HG02970 (cell line): ENCODE measurements at regions not wholly inside any gene's neighbourhood (a gene's known extent, or its start where the extent isn't known, plus 50 kb on each side); places are given as distances from the start of the nearest gene placed in this dataset.

Experiments
- ATAC-seq: cut with Tn5 transposase; IDR thresholded peaks from one replicate; pipeline ENCODE4 v1.9.1; 2021; ENCODE audit warnings: mild to moderate bottlenecking, moderate library complexity, moderate number of reproducible peaks; ENCODE audit not compliant: unreplicated experiment, low FRiP score

DNA sequence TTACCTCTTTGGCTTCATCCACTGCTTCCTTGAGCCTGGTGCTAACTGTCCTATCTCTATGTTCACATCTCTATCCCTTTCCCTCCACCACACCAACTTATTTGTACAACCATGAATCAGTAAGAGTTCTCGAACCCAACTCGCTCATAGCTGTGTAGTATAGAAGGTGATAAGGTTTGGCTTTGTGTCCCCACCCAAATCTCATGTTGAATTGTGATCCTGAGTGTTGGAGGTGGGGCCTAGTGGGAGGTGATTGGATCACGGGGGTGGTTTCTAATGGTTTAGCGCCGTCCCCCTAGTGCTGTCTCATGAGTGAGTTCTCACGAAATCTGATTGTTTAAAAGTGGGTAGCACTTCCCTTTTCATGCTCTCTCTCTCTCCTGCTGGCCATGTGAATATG, 235.6 kb upstream of the FMN2 start:
- ATAC-seq = no peak

- no peak for ATAC-seq
Measured at GRCh38 chr1:239856924-239857323, 234.8 kb upstream of the FMN2 start.

GRCh38 chr1:239858057-239858456, 233.6 kb upstream of the FMN2 start:
- ATAC-seq = no peak

DNA sequence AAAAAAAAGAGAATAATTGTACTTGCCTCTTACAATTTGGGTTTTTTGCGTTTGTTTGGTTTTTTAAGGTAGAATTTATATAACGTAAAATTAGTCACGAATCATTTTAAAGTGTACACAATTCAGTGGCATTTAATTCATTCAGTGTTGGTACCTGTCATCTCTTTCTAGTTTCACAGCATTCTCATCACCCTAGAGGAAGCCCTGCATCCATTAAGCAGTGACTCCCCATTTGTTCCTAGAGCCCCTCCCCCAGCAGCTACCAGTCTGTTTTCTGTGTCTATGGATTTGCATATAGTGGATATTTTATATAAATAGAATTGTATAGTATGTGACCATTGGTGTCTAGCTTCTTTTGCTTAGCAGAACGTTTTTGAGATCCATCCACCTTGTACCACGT, 233.2 kb upstream of the FMN2 start:
- no peak for ATAC-seq

DNA sequence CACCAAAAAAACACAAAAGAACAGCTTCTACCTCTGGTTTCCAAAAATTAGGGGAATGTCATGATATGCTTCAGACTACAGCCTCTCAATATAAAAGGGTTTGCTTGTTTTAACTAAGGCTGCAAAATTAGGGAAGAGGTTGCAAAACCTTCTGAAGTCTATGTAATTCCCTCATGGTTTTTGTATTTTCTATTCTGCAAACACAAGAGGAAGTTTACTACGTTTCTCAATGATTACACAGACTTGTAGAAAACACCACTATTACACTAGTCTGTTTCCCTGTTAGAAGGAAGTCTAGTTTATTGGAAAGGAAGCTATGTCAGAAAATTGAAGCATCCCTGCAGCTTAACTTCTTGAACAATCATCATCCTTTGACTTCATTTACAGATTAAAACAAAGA, 229.7 kb upstream of the FMN2 start:
- no peak for ATAC-seq

GRCh38 chr1:239868058-239868832, 223.4 kb upstream of the FMN2 start:
- ATAC-seq = no peak

DNA sequence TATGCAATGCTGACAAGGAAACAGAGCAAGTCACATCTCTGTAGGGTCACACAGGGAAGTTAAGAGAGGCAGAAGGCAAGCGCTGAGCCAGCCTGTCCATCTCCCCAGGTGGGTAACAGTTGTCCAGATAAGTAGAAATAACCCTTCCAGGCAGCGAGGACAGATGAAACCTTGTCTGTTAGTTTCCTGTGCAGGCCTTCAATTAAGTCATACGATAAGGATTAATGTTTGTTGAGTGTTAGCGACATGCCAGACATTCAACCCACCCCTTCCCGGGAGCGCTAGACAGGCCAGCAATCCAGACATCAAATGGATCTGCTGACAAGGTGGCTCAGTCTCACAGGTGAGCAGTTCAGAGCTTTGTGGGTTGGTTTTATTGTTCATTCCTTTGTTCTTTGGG, 221.5 kb upstream of the FMN2 start:
- ATAC-seq = no peak

DNA sequence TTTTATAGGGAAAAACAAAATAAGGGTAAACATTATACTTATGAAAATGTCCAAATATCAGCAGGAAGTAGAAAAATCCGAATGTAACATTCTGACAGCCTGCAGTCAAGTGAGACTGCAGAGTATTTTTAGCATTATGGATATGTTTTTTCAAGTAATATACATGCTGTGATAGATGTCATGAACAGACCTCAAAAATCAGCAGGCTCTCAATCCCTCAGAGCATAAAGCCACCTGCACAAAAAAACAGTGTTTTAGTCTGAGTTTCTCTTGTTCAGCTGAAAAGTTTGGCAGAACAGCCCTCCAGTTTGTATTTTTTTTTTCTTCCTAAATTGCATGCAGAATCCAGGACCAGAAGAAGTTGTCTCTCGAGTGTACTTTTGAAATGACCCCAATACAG, 219.1 kb upstream of the FMN2 start:
- no peak for ATAC-seq

GRCh38 chr1:239874831-239875230, 216.9 kb upstream of the FMN2 start:
- no peak for ATAC-seq

DNA sequence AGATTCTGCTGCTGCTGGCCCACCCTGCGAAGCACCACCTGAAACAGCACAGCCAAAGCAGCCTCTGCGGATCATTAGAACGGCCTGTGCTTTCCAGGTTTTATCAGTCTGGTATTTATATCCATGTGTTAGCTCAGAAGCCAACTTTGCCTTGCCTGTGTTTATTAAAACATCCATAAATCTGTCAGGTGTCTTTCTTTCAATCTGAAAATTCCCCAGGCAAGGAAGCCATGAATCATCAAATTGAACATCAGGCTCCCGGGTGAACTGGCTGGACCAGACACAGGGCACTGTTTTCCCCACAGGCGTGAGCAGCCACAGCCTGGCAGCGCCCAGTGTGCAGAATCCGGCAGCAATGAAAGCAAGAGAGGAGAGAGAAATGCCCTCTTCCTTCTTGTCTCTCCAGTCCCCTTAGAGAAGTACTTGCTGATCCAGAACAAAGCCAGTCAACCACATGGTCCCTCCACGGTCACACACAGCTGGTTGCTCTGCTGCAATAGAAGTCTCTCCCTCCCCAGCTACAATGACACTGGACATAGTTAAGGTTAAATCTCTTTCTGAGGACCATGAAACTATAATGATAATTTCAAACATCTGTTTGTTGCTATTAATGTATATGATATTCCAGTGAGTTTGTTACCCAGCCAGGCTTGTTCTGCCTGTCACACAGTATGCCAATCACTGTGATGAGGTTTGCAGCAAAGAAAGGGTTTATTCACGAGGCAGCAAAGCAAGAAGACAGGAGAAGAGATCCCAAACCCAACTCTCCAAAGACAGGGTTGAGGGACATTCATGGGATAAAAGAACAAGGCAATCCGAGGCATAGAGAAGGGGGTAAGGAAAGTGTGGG, 212.1 kb upstream of the FMN2 start:
- no peak for ATAC-seq

- ATAC-seq = no peak
Measured at GRCh38 chr1:239882967-239883366, 208.7 kb upstream of the FMN2 start.

GRCh38 chr1:239884796-239885195, 206.9 kb upstream of the FMN2 start:
- no peak for ATAC-seq

DNA sequence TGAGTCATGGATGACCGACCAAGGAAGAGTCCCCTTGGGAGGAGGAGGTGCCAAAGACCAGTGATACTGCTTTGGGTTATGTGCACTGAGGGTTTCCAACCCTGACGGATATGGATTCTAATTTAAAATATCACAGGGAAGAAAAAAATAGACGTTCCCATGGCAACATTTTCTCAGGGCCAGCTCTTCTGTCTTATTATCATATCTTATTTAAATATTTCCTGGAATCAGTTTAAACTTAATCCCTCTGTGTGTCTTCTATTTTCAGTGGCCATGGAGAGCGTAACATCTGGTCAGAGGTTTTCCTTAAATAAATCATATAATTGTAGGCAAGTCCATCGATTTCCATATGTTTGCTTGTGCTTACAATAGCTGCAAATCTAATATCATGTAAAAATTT, 205.4 kb upstream of the FMN2 start:
- no peak for ATAC-seq

- ATAC-seq = no peak
Measured at GRCh38 chr1:239888639-239889038, 203.0 kb upstream of the FMN2 start.

DNA sequence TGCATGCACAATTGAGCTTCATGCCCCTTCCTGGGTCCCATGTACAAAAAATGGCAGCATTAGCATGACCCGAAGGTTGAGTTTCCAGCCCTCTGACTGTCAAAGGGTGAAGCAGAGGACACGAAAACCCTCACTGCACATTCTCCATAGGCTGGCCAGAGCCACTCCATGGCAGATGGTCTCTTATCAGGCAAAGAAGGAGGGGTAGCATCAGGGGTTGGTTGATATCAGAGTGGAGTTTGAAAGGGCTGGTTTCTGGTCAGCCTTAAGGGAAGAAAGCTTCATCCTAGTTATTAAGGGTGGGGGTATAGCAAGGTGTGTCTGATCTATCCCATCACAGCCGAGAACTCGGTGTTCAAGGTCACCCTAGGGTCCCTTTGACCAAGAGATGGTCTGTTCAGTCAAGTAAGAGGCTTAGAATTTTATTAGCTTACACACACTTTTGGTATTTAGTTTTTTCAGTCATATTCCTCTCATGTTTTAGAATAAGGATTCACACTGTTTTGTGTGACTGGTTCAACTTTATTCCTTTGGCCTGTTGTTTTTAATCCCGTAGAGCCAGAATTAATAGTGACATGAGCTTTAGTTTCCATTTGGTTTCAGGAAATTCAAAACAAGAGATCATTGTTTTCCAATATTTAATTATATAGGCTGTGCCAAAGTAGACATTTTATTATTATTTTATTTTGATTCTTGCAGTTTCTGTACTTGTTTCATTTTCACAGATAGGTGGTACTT, 199.9 kb upstream of the FMN2 start:
- no peak for ATAC-seq

- ATAC-seq = no peak
Measured at GRCh38 chr1:239892602-239893001, 199.1 kb upstream of the FMN2 start.

- no peak for ATAC-seq
Measured at GRCh38 chr1:239893127-239893731, 198.5 kb upstream of the FMN2 start.

GRCh38 chr1:239896569-239896968, 195.1 kb upstream of the FMN2 start:
- no peak for ATAC-seq

DNA sequence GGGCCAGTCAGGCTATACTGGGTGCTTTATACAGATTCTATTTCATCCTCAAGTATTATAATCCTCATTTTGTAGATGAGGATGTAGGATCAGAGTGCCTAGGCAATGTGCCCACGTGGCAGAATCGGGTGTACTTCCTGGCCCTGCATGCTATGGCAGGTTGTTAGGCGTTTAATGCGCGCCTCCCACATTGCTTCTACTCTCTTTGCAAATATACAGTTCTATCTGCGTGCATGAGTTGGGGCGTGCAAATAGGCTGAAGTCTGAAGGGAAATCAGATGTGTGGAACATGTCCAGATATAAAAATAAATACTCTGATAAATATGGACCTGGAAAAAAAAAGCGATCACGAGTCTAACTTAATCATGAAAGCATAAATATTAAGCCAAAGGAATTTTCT, 194.7 kb upstream of the FMN2 start:
- ATAC-seq = no peak

- no peak for ATAC-seq
Measured at GRCh38 chr1:239897458-239897857, 194.2 kb upstream of the FMN2 start.
